IMR-90 (cell line): ENCODE measurements at regions not wholly inside any gene's neighbourhood (a gene's known extent, or its start where the extent isn't known, plus 50 kb on each side); places are given as distances from the start of the nearest gene placed in this dataset.

Source experiments
- BHLHE40 ChIP-seq: fragments of 150-350 bp; IDR thresholded peaks from 2 replicates; pipeline ENCODE4 v1.6.1; 2016; ENCODE audit warnings: mild to moderate bottlenecking, low read depth, low read length
- CEBPB ChIP-seq: IDR thresholded peaks from 2 replicates; pipeline ENCODE4 v1.6.1; 2012; ENCODE audit warnings: low read depth, low read length, improper control_type of control experiment
- CHD1 ChIP-seq: IDR thresholded peaks from 2 replicates; pipeline ENCODE4 v1.6.1; 2012; ENCODE audit warnings: low read depth, low read length, improper control_type of control experiment
- FOS ChIP-seq: fragments of 150-350 bp; IDR thresholded peaks from 2 replicates; pipeline ENCODE4 v1.6.1; 2016; ENCODE audit warnings: low read depth, low read length
- MAFK ChIP-seq: IDR thresholded peaks from 2 replicates; pipeline ENCODE4 v1.6.1; 2012; ENCODE audit warnings: low read depth, low read length, improper control_type of control experiment
- MXI1 ChIP-seq: IDR thresholded peaks from 2 replicates; pipeline ENCODE4 v1.6.1; 2012; ENCODE audit warnings: low read depth, mild to moderate bottlenecking, low read length, moderate library complexity, borderline replicate concordance
- NFE2L2 ChIP-seq: fragments of 150-350 bp; IDR thresholded peaks from 2 replicates; pipeline ENCODE4 v1.6.1; 2016; ENCODE audit warnings: low read depth, mild to moderate bottlenecking, low read length
- POLR2A ChIP-seq: IDR thresholded peaks from 2 replicates; pipeline ENCODE4 v1.6.1; 2012; ENCODE audit warnings: mild to moderate bottlenecking, low read depth, low read length
- RAD21 ChIP-seq: IDR thresholded peaks from 2 replicates; pipeline ENCODE4 v1.6.1; 2012; ENCODE audit warnings: low read length, improper control_type of control experiment
- RCOR1 ChIP-seq: IDR thresholded peaks from 2 replicates; pipeline ENCODE4 v1.6.1; 2012; ENCODE audit warnings: mild to moderate bottlenecking, low read length, improper control_type of control experiment; ENCODE audit not compliant: insufficient replicate concordance
- RFX5 ChIP-seq: IDR thresholded peaks from 2 replicates; pipeline ENCODE4 v1.8.0; 2012; ENCODE audit warnings: low read depth, mild to moderate bottlenecking, low read length, moderate library complexity
- SMC3 ChIP-seq: fragments of 150-350 bp; IDR thresholded peaks from 2 replicates; pipeline ENCODE4 v1.6.1; 2016; ENCODE audit warnings: low read depth, mild to moderate bottlenecking, antibody characterized with exemption, low read length, moderate library complexity
- TF ChIP-seq, protein P1 (sequence below): conservative IDR thresholded peaks from 2 replicates; pipeline ENCODE4 v1.5.1; 2012; ENCODE audit warnings: mild to moderate bottlenecking, low read depth, low read length, improper control_type of control experiment
- TF ChIP-seq, protein P2 (sequence below): fragments of 150-350 bp; IDR thresholded peaks from 2 replicates; pipeline ENCODE4 v1.6.1; 2017; ENCODE audit warnings: mild to moderate bottlenecking, antibody characterized with exemption, low read length, low read depth

DNA sequence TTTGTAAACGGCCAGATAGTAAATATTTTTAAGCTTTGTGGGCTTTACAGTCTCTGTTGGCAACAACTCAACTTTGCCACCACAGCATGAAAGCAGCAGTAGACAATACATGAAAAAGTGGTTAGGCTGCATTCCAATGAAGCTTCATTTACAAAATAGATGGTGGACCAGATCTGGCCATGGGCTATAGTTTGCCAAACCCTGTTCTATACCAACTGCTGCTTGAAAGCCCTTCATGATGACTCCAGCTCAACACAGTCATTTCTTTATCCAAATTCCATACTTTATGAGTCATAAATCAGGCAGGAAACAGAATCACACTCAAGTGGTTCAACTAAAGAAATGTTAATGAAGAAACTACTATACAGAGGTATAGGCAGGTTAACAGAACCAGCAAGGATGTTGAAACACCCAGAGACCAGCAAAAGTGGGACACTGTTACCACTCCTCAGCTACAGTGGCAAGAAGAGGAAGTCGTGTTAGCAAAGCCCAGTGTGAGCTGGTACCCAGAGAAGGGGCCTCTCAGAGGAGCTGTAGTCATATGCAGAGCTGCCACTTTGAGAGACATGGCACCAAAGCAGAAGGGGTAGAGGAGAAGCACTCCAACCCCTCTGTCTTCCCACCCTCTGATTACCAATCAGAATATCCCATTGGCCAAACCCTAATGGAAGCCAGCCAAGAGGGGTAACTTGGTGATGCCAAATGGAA is 72.5 kb downstream of the PRLHR start:
- TF ChIP-seq, protein P1, sequence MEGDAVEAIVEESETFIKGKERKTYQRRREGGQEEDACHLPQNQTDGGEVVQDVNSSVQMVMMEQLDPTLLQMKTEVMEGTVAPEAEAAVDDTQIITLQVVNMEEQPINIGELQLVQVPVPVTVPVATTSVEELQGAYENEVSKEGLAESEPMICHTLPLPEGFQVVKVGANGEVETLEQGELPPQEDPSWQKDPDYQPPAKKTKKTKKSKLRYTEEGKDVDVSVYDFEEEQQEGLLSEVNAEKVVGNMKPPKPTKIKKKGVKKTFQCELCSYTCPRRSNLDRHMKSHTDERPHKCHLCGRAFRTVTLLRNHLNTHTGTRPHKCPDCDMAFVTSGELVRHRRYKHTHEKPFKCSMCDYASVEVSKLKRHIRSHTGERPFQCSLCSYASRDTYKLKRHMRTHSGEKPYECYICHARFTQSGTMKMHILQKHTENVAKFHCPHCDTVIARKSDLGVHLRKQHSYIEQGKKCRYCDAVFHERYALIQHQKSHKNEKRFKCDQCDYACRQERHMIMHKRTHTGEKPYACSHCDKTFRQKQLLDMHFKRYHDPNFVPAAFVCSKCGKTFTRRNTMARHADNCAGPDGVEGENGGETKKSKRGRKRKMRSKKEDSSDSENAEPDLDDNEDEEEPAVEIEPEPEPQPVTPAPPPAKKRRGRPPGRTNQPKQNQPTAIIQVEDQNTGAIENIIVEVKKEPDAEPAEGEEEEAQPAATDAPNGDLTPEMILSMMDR = no peak
- TF ChIP-seq RCOR1 = no peak
- no peak for TF ChIP-seq CEBPB
- TF ChIP-seq POLR2A = no peak
- no peak for TF ChIP-seq MAFK
- no peak for TF ChIP-seq RAD21
- TF ChIP-seq, protein P2, sequence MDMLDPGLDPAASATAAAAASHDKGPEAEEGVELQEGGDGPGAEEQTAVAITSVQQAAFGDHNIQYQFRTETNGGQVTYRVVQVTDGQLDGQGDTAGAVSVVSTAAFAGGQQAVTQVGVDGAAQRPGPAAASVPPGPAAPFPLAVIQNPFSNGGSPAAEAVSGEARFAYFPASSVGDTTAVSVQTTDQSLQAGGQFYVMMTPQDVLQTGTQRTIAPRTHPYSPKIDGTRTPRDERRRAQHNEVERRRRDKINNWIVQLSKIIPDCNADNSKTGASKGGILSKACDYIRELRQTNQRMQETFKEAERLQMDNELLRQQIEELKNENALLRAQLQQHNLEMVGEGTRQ = no peak
- TF ChIP-seq FOS = no peak
- TF ChIP-seq RFX5 = no peak
- TF ChIP-seq CHD1 = no peak
- TF ChIP-seq SMC3 = no peak
- TF ChIP-seq NFE2L2 = no peak
- no peak for TF ChIP-seq MXI1
- TF ChIP-seq BHLHE40 = no peak
